Suppressor macrophage (primary cell): ENCODE measurements at regions not wholly inside any gene's neighbourhood (a gene's known extent, or its start where the extent isn't known, plus 50 kb on each side); places are given as distances from the start of the nearest gene placed in this dataset.
"Not testable (repeated sequence)": the region's sequence is repeated elsewhere in the genome, so short reads cannot be mapped to it uniquely, and the experiment has no call there.

Experiments used
- DNase-seq, 4 experiments: peaks; one replicate each; pipeline ENCODE4 v3.0.0-alpha.2; 2020 to 2022

DNA sequence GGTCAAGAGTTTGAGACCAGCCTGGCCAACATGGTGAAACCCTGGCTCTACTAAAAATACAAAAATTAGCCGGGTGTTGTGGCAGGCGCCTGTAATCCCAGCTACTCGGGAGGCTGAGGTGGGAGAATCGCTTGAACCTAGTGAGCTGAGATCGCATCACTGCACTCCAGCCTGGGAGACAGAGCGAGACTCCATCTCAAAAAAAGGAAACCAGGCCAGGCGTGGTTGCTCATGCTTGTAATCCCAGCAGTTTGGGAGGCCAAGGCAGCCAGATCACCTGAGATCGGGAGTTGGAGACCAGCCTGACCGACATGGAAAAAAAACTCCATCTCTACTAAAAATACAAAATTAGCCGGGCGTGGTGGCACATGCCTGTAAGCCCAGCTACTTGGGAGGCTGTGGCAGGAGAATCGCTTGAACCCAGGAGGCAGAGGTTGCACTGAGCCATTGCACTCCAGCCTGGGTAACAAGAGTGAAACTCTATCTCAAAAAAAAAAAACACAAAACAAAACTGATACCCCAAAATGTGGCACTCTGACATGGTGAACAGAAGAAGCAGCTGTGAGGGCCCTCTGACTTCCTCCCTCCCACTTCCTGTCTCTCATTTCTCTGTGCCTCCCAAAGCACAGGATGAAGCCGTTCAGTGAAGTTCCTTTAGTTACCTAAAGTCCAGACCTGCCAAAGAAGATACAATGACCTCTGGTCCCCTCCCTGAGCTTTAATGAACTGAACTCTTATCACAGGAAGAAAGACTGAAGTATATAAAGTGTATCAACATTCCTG lies 93.2 kb upstream of the GRIN2A start:
- DNase-seq: peak in 1 of 4 experiments; percentile 6

GRCh38 chr16:10277597-10277996 lies 95.4 kb upstream of the GRIN2A start:
- no peak for DNase-seq

DNA sequence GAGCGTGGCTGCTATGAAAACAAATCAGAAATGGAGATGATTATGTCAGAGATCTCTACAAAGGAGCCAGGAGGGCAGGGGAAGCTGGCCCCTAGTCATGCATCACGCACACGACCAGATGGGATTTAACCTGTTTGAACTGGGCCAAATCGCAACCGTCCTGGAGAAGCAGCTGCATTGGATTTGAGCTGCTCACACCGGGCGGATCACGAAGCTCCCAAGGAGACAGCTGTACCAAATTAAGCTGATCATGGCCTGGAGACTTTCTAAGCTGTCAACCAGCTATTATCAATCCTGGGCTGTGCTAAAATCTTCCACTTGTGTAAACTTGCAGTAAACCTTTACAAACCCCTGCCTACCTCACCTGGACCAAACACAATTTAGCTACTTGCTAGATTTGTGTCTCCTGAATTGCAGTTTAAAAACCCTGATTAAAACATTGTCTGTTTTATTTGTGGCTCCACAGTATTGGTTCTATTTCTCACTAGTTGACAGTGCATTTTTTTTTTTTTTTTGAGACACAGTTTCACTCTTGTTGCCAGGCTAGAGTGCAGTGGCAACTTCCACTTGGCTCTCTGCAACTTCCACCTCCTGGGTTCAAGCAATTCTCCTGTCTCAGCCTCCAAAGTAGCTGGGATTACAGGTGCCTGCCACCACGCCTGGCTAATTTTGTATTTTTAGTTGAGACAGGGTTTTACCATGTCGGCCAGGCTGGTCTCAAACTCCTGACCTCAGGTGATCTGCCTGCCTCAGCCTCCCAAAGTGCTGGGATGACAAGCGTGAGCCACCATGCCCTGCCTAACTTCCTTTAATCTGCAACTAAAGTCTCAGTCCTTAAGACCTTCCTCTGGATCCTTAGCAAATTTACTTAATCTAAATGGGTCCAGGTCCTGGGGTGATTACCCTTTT lies 98.3 kb upstream of the GRIN2A start:
- no peak for DNase-seq

DNA sequence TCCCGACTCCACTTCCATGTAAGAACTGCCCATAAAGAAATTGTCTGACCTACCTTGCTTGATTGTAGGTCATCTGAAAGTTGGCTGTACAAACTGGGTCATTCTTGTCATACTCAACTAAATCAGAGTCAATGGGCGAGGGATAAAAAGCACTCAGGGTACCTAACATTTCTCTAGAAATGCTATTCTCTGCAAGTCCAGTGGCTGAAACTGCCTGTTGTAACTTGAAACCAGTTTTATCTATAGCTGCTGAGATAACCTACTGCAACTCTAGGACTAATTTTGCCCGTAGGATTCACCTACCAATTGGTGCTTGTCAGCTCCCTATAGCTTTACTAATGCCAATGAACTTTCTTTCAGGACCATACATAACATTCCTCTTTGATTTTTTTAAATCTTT lies 100.1 kb upstream of the GRIN2A start:
- DNase-seq: no peak

- DNase-seq: not testable (repeated sequence)
Measured at GRCh38 chr16:10283246-10283645, 101.0 kb upstream of the GRIN2A start.

- DNase-seq: not testable (repeated sequence)
Measured at GRCh38 chr16:10290467-10291105, 95.3 kb upstream of the ATF7IP2 start.

DNA sequence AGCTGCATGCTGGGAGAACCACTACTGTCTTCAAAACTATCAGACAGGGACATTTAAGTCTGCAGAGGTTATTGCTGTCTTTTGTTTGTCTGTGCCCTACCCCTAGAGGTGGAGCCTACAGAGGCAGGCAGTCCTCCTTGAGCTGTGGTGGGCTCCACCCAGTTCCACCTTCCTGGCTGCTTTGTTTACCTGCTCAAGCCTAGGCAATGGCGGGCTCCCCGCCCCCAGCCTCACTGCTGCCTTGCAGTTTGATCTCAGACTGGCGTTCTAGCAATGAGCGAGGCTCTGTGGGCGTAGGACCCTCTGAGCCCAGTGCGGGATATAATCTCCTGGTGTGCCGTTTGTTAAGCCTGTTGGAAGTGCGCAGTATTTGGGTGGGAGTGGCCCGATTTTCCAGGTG lies 93.7 kb upstream of the ATF7IP2 start:
- not testable (repeated sequence) for DNase-seq

- not testable (repeated sequence) for DNase-seq
Measured at GRCh38 chr16:10292976-10293375, 92.9 kb upstream of the ATF7IP2 start.

DNA sequence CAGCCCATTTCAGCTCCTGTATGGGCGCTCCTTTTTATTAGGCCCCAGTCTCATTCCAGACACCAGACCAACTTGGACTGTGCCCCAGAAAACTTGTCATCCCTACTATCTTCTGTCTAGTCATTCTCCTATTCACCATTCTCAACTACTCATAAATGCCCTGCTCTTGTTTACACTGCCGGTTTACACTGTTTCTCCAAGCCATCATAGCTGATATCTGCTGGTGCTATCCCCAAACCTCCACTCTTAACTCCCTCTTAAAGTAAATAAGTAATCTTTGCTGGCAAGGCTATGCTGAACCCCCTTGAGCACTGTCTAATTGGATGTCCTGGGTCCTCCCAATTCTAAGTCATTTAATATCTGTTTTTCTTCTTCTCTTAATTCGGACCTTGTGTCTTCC lies 91.7 kb upstream of the ATF7IP2 start:
- not testable (repeated sequence) for DNase-seq

DNA sequence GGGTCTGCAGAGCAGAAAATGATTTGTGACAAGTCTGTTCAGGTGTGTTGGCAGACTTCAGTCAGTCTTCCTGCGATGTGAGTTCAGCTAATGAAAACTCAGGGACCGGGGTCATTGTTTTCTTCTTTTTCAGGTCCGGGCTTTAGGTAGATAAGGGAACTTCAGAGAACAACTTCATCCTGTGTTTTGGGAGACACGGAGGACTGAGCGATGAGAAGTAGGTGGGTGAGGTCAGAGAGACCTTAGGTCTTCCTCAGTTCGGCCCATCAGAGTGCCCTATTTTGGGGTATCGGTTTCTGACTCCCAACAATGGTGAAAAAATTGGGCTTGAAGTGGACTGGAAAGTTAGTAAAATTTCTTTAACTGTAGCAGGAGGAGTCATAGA lies 88.9 kb upstream of the ATF7IP2 start:
- DNase-seq: no peak

DNA sequence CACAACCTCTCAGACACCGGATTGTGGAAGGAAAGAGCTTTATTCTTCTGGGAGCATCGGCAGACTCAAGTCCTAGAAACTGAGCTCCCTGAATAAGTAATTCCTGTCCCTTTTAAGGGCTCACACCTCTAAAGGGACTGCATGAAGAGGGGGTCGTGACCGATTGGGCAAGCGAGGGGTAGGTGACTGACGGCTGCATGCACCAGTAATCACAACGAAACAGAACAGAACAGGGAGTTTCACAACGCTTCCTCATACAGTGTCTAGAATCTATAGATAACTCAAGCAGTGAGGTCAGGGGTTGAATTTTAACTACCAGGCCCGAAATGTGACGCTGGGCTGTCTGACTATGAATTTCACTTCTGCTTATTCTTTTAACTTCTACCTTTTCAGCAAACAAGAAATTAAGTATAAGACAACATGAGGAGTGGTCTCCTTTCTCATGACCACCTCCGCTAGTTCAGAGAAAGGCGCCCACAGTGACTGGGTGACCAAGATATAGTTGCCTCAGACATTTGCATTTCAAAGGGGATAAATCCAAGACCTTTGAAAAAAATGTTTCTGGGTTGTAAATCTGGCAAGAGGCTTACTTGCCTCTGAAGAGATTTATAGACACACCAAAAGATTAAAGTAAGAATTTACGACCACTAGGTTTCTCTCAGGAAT lies 88.4 kb upstream of the ATF7IP2 start:
- DNase-seq: peak; percentile 71 to 84 (median 79)

- DNase-seq: no peak
Measured at GRCh38 chr16:10300905-10301304, 85.0 kb upstream of the ATF7IP2 start.

DNA sequence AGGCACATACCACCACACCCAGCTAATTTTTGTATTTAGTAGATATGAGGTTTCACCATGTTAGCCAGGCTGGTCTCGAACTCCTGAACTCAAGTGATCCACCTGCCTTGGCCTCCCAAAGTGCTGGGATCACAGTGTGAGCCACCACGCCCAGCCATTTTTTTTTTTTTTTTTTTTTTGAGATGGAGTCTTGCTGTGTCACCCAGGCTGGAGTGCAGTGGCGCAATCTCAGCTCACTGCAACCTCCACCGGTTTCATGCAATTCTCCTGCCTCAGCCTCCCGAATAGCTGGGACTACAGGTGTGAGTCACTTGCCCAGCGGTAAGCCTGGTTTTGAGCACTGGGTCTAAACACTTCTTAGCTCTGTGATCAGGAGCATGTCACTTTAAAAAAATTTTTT lies 84.3 kb upstream of the ATF7IP2 start:
- not testable (repeated sequence) for DNase-seq

DNA sequence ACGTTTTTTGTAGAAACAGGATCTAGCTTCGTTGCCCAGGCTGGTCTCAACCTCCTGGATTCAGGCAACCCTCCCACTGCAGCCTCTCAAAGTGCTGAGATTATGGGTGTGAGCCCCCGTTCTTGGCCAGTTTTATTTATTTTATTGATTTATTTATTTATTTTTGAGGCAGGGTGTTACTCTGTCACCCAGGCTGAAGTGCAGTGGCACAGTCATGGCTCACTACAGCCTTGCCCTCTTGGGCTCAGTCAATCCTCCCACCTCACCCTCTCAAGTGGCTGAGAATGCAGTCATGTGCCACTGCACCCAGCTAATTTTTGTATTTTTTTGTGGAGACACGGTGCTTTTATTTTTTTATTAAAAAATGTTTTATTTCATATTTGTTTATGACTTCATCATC lies 79.9 kb upstream of the ATF7IP2 start:
- DNase-seq: no peak

DNA sequence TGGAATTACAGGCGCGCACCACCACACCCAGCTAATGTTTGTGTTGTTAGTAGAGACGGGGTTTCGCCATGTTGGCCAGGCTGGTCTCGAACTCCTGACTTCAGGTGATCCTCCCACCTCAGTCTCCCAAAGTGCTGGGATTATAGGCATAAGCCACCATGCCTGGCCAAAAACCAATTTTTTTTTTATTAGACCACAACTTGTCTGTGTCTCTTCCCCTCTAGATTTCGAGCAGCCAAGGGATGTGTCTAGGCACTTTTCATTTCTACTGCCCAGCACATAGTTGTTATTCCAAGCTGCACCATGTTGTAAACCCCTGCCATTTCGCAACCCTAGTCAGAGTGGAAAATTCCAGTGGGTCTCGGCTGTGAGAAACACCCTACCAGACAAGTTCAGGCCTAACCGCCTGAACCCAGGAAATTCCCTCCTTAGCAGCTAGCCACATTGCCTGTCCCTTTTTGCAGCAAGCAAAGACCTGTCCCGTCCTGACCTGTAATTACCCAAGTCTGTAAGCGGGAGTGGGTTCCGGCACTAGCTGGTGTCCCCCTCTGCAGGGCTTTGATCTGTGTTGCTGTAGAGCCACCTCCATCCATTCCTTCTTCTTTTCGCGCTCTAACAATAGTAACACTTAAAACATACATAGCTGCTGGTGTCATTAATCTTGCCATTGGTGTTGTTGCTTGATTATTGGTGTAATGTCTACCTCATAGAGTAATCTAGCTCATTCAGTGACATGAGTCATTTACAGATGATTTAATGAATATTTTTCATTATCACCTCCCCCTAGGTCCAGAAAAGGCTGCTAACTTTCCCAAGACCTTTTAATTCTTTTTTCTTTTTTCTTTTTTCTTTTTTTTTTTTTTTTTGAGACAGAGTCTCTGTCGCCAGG lies 77.3 kb upstream of the ATF7IP2 start:
- DNase-seq: no peak

DNA sequence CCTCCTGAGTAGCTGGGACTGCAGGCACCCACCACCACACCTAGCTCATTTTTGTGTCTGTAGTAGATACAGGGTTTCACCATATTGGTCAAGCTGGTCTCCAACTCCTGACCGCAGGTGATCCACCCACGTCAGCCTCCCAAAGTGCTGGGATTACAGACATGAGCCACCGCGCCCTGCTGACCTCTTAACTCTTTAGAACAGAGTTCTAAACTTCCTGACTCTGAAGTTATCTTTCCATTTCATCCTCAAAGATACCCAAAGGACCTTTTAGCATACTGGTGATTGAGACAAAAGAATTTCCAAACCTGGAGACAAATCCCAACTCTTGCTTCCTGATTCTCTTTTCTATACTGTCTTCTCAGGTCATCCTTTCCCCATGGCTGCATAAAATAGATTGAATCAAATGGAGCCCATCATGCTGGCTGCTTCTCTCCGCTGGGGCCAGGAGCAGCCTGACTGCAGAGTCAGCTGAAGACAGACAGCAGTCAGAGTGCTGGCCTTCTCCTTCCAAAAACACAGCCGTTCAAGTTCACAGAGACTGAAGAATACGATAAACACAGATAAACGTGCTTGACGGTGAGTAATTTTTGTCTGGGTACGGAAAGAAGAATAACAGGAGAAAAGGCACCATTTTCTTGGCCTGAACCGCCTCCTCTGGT lies 76.5 kb upstream of the ATF7IP2 start:
- DNase-seq: no peak

- no peak for DNase-seq
Measured at GRCh38 chr16:10312008-10312407, 73.9 kb upstream of the ATF7IP2 start.

DNA sequence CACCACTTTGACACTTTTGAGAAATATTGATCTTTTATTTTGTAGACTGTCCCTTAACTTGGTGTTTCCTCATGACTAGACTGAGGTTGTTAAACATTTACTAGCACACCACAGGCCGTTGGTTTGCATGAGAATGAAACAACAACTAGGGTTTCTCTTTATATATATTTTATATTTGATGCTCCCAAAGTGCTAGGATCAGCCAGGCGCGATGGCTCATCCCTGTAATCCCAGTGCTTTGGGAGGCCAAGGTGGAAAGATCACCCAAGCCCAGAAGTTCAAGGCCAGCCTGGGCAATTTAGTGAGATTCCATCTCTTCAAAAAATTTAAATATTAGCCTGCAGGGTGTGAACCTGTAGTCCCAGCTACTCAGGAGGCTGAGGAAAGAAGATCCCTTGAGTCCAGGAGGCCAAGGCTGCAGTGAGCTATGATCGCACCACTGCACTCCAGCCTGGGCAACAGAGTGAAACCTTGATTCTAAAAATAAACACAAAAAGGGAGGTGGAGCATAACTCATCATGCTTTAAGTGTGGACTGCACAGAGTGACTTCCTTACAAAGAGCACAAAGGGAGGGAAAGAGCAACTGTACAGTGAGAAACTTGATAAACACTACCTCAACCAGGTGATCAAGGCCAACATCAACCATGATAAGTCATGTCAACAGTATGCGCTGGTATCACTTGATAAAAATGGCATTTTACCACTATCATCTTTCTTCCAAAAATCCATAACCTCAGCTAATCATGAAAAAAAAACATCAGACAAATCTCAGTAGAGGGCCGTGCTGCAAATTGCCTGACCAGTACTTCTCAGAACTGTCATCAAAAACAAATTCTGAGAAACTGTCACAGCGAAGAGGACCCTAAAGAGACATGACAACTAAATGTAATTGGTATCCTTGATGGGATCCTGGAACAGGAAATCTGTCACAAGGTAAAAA lies 72.8 kb upstream of the ATF7IP2 start:
- no peak for DNase-seq

DNA sequence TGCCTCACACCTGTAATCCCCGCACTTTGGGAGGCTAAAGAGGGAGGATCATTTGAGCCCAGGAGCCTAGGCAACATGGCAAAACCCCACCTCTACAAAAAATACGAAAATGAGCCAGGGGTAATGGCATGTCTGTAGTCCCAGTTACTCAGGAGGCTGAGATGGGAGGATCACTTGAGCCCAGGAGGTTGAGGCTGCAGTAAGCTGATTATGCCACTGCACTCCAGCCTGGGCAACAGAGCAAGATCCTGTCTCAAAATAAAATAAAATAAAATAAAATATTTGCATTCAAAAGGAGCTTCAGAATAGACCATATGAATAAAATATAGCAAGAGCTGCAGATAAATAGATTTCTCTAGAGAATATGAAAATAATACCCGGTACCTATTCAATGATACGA lies 71.5 kb upstream of the ATF7IP2 start:
- no peak for DNase-seq

DNA sequence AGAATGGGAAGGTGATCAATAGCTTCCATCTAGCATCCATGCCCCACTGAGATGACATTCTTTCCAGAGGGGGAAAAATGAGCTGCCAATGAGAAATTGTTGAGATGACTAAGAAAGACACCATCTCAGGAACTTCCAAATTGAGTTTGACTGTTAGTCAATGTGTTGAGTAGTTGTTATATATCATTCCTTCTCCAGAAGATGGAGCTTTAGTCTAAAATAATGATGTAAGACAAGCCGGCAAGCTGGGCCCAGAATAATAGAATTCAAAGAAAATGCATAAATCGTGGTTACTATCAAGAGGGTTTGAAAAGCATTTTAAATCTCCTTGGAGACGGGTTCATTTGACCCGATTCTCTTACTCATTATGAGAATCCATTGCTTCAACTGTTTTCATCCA lies 71.0 kb upstream of the ATF7IP2 start:
- DNase-seq: peak in 2 of 4 experiments; percentile 44 to 46
